Hematopoietic multipotent progenitor cell treated with erythropoietin and hydrocortisone succinate and interleukin-3 and kit ligand, for 15 days (in vitro differentiated cells): ENCODE measurements at regions not wholly inside any gene's neighbourhood (a gene's known extent, or its start where the extent isn't known, plus 50 kb on each side); places are given as distances from the start of the nearest gene placed in this dataset.

Source experiments
- DNase-seq: peaks from one replicate; pipeline ENCODE4 v3.0.0-alpha.2; 2015; ENCODE audit warnings: low spot score

- no peak for DNase-seq
These were observed 612.1 kb downstream of the TBC1D4 start for GRCh38 chr13:74869846-74870245.

GRCh38 chr13:74868049-74868448, 613.9 kb downstream of the TBC1D4 start:
- no peak for DNase-seq

DNA sequence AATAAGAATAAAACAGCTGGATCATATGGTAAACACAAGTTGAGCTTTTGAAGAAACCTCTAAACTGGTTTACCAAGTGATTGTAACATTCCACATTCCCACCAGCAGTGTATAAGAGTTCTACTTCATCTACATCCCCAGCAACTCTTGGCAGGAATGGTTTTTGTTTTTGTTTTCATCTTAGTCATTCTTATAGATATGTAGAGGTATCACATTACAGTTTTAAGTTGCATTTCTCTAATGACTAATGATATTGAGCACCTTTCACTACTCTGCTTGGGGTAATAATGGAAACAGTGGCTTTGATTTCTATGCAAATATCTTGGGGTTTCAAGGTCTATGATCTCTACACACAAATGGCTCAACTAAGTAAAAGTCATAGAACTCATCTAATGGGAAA, 614.5 kb downstream of the TBC1D4 start:
- no peak for DNase-seq

GRCh38 chr13:74866101-74866500, 615.9 kb downstream of the TBC1D4 start:
- DNase-seq, result no peak

GRCh38 chr13:74865656-74866055, 616.3 kb downstream of the TBC1D4 start:
- no peak for DNase-seq

DNA sequence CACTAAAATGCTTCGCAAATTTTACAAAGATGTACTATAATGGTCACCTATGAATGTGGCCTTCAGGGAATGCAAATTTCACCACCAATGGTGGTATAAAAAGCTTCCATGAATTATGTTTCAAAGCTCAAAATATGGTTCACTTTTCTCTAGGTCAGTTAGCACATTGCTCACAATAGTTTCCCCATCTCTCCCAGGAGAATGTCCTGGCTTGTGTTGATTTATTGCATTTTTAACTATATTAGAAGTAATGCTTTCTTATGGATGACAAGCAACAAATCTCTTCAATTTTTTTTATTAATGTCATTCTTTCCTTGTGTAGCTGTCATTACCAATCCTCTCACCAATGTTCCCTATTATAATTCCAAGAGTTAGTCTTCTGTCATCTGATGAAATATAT, 621.2 kb downstream of the TBC1D4 start:
- DNase-seq, result no peak

DNA sequence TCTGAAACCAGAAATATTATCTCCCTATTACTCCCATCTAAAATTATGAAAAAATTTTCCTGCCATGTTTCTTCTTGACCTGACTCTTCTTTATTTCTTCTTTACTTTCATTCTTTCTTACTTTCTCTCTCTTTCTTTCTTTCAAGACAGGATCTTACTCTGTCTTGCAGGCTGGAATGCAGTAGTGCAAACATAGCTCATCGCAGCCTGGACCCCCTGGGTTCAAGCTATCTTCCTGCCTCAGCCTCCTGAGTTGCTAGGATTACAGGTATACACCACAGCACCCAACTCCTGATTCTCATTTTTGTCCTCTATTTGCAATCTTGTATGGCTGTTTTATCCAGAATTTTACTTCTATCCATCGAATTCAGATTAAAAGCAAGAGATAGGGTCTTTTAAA, 631.1 kb downstream of the TBC1D4 start:
- DNase-seq, result no peak

DNA sequence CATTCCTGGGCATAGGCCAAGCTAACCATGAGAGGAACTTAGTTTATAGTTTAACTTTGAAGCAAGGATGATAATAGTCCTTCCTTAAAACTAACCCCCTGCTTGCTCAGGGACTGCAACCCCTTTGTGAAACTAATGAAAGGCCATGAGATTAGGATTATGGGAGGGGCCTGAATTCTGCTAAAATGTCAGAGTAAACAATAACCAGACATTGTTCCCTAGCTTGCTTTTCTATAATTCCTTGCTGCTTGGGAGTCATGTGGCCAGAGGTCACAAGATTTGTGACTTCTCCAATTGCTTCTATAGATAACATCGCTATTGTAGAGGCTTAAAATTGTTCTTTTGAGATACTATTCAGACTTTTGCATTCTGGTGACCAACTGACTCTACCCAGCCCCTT, 634.0 kb downstream of the TBC1D4 start:
- DNase-seq, result no peak

DNA sequence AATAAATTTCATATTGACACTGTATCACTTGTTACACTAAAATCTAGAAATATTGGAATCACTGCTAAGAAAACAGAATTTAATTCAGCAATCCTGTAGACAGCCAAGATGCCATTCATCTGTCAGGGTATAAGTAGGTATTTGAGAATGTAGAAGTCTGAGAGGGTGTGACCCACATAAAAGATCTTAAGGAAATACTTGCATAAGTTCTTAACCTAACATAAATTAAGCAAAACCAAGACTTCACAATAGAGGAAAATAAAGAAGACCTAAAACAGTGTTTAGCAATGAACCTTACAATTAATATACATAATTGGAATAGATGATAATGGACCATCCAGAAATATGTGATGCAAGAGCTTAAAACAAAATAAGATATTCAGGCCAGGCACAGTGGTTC, 636.2 kb downstream of the TBC1D4 start:
- DNase-seq, result no peak

GRCh38 chr13:74841651-74842050, 640.3 kb downstream of the TBC1D4 start:
- no peak for DNase-seq

DNA sequence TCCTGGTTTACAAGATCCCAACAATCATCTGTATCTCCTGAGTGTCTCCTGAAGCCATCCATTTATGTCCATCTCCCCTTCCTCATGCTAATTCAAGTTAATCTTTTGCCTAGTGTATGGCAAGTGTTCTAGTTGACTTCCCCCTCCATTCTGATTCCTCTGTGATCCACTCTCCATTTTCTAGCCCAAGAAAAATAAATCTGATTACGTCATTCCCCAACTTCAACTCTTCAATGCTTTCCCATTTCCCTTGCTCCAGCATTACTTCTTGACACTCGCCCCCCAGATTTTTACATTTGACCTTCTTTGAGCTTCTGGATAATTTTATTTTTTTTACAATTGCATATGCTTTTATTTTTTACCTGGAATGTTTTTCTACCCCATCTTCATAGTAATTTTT, 640.8 kb downstream of the TBC1D4 start:
- DNase-seq, result no peak

- DNase-seq, result no peak
These were observed 642.3 kb downstream of the TBC1D4 start for GRCh38 chr13:74839656-74840055.

- DNase-seq, result no peak
These were observed 643.9 kb downstream of the TBC1D4 start for GRCh38 chr13:74838096-74838495.

DNA sequence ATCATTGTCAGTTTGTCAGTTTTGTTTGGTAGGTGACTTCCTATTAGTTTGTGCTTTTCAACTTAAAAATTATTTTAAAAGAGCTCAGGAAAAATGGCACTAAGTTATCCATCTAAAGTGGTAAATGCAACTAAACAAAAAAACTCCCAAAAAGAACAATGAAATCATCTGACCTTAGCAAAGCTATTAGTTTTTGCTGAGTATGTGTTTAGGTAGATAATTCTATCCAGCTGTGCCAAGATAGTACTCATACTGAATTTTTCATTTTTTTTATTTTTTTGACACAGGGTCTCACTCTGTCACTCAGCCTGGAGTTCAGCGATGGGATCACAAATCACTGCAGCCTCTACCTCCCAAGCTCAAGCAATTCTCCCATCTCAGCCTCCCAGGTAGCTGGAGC, 645.3 kb downstream of the TBC1D4 start:
- no peak for DNase-seq

GRCh38 chr13:74835579-74835978, 646.4 kb downstream of the TBC1D4 start:
- no peak for DNase-seq

DNA sequence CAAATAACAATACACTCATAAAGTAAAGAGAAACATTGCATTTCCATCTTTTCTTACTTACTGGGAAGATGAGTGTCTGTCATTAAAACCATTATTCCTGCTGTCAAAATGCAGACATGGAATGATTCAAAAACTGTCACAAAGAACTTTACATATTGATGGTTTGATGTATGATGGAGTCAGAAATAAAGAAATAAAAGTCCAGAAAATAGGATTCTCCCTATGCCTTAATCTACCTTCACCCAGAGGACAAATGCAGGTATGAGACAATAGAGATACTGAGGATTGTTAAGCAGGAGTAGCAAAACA, 656.1 kb downstream of the TBC1D4 start:
- no peak for DNase-seq

DNA sequence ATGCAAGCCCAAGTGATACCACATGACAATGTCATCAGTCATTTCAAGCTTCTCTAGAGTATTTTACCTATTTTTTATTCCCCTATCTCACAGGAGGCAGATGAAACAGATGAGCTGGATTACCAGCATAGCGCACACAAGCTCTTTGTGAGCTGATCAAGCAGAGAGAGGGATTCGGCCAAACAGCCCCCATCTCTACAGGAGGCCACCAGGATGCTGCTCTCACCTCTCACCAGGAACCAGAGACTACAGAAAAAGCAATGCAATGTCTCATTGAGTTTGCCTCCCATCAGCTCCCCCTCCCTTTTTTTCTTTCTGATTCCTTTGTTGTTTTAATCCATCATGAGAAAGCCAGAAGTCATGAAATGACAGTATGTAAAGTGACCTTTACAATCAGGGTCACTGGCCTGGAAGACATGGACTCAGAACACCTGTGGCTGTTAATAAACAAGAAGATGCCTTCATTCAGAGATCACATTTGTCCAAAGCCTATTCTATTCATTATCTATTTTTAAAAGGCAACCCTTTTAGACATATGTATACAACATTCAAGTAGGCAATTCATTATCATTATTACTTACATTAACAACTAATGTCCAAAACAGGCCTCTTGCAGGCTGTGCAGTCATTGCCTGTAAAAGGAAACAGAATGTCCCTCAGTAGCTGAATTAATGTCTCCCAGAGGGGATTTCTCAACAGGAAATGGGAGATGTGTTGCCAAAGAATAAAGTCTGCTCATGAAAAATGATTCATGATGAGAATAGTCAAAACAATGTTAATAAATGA, 656.6 kb downstream of the TBC1D4 start:
- no peak for DNase-seq

DNA sequence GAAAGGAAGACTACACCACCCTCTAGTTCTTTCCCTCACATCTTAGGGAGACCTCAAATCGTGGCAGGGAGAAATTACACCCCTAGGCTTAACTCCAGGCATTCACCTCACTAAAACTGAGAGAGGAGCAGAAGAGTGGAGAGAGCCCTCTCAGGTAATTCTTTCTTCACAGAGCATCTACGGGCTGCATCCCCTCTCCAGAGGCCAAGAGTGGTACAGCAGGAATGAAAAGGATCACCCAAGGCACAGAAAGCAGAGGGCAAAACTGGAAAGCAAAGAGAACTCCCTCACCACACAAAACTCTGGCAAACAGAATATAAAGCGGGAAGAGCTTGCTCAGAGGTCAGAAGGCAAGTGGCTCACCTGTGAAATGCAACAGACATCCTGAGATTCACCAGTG, 661.2 kb downstream of the TBC1D4 start:
- DNase-seq, result no peak

DNA sequence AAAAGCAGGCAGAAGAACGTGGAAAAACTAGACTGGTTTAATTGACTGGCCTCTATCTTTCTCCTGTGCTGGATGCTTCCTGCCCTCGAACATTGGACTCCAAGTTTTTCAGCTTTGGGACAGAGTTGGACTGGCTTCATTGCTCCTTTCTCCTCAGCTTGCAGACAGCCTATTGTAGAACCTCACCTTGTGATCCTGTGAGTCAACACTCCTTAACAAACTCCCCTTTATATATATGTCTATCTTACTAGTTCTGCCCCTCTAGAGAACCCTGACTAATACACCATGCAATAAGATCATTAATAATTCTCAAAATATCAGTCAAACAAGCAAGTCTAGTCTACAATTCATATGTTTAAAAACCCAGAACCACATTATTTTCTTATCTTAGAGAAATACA, 662.4 kb downstream of the TBC1D4 start:
- DNase-seq, result no peak

DNA sequence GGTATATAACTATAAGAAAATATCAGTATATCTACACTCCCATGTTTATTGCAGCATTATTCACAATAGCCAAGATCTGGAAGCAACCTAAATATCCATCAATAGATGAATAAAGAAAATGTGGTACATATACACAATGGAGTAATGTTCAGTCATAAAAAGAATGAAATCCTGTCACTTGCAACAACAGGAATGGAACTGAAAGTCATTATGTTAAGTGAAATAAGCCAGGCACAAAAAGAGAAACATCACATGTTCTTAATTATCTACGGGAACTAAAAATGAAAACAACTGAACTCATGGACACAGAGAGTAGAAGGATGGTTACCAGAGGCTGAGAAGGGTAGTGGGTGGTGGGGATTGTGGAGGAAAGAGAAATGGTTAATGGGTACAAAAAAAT, 665.2 kb downstream of the TBC1D4 start:
- no peak for DNase-seq

DNA sequence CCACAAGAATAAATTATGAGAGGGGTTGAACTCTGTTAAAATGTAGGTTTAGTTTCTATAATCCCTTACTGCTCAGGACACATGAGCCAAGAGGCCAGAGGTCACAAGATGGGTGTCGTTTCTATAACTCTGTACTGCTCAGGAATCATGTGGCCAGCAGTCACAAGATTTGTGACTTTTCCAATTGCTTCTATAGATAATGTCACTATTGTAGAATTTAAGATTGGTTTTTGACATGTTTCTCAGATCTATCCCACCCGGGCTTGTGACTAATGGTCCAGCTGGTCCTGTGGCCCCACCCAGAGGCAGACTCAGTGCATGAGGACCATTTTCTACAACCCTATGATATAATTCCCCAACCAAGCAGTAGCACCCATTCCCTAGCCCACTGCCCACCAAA, 662.0 kb upstream of the KLF12 start:
- DNase-seq, result no peak

GRCh38 chr13:74795526-74795925, 661.3 kb upstream of the KLF12 start:
- no peak for DNase-seq

DNA sequence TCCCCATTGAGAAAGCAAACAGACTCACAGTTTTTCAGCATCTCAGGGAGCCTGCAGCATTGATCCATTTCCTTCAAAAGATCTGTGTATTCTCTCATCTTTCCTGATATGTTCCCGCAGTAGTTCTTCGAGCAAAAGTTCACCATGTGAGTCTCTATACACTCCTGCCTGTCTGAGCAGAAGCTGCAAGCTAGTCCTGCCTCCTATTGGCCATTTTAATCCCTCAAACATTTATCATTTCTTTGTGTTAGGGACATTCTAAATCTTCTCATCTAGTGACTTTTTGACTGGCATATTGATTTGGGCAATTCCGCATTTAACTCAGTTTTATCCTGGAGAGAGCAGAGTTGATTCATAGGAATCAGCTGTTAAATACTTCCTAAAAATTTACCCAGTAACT, 660.4 kb upstream of the KLF12 start:
- no peak for DNase-seq

DNA sequence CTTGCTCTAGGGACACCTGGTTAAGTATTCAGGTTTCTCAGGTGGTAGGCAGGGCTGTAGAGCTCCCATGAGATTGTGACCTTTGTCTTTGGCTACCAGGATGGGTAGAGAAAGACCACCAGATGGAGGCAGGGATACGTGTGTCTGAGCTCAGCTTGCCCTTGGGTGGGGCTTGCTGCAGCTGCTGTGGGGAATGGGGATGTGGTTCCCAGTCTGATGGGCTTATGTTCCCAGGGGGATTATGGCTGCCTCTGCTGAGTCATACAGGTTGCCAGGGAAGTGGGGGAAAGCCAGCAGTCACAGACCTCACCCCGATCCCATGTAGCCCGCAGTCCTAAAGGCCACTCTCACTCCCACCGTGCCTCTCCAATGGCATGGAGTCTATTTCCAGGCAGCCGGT, 659.9 kb upstream of the KLF12 start:
- no peak for DNase-seq

DNA sequence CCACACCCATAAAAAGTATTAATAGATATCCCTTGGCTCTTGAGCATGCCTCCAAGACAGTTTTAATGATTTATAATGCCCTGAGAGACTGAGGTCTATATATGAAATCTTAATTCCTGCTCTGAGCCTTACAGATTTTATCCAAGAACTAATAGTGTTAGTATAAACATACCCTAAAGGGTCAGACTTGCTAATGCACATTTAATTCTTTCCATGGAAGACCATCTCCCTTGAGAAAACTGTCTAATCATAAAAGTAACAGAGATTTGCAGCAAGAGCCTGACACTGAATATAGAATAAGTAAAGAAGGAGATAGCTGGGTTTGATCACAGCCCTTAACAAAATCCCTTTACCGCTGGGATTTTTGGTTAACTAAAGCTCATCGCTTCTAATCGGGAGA, 650.8 kb upstream of the KLF12 start:
- no peak for DNase-seq
